ENCODE measurements at regions not wholly inside any gene's neighbourhood (a gene's known extent, or its start where the extent isn't known, plus 50 kb on each side); places are given as distances from the start of the nearest gene placed in this dataset.

DNA sequence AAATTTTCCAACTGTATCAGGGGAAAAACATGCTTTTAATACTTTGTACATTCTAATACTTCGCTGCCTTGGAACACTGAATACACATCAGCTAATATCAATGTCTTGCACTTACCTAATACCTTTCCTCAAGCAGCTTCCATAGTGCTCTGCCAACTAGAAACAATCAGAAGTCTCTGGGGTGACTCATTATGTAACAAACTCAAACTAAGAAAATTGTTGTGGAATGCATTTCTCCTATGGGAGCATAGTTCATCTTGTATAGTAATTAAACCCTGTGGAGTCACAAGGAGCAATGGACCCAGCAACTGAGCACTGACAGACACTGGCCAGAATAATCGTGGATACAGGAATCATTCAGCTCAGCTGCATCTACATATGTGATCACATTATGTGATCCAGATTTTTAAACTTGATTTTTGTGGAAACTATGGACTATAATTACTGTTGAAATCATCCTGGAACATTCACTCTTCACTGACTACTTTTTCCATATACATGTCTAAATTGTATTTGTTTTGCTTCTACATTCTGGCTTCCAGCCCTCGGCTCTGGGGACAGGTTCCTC is 496.9 kb downstream of the TMA16 start:
- Histone ChIP-seq H3K23me2 (ENCODE audit: insufficient read length, low read depth, low read length, poor library complexity, severe bottlenecking) (no peaks in the 10 kb centered on the region), H3K23ac (ENCODE audit: insufficient read length, low read depth, low read length) (no peak overlapping the region), H2AFZ (ENCODE audit: low read length) (no peak overlapping the region), H2BK12ac (ENCODE audit: insufficient read length, low read depth, low read length) (no peak overlapping the region), H3K4me1 (ENCODE audit: insufficient read depth, low read length) (no peaks in the 10 kb centered on the region), H3K9me3 (ENCODE audit: control insufficient read depth, low read depth, low read length) (no peaks in the 10 kb centered on the region), H3K56ac (ENCODE audit: insufficient read length, low read depth, low read length) (no peak overlapping the region), H4K20me1 (ENCODE audit: control insufficient read depth, insufficient read depth, insufficient read length) (no peaks in the 10 kb centered on the region), H3K27ac (ENCODE audit: insufficient read length, low read depth, low read length) (no peak overlapping the region), H3K27me3 (ENCODE audit: insufficient read depth, low read length) (no peaks in the 10 kb centered on the region), H3K79me2 (ENCODE audit: insufficient read depth, low read length) (no peaks in the 10 kb centered on the region), H4K8ac (replicated peaks; ENCODE audit: insufficient read length, low read depth, low read length) (no peak overlapping the region), H4K91ac (ENCODE audit: insufficient read length, low read depth, low read length) (no peak overlapping the region), H2AK5ac (ENCODE audit: insufficient read length, low read length) (no peak overlapping the region), H3K4ac (ENCODE audit: low read depth, low read length) (no peak overlapping the region), H3K14ac (ENCODE audit: insufficient read depth, low read length) (no peak overlapping the region), H3K4me2 (ENCODE audit: insufficient read depth, insufficient read length, low read length) (no peak overlapping the region), H3K9ac (ENCODE audit: extremely low read depth, insufficient read length, low read length) (no peak overlapping the region), H3K18ac (ENCODE audit: insufficient read length, low read depth, low read length) (no peak overlapping the region), H3T11ph (ENCODE audit: low read length) (no peak overlapping the region), H3K79me1 (ENCODE audit: insufficient read depth, low read depth, low read length, poor library complexity, severe bottlenecking) (no peaks in the 10 kb centered on the region), H2BK120ac (ENCODE audit: low read depth, low read length, poor library complexity, severe bottlenecking) (no peak overlapping the region), H4K5ac (ENCODE audit: insufficient read length, low read depth, low read length) (no peak overlapping the region), H2BK5ac (ENCODE audit: insufficient read length, low read length) (no peak overlapping the region), H2BK20ac (ENCODE audit: low read depth, low read length, poor library complexity, severe bottlenecking) (no peak overlapping the region), H2BK15ac (ENCODE audit: low read depth, low read length) (no peak overlapping the region)
- H3K36me3 Mint-ChIP-seq (ENCODE audit: insufficient read depth in 1 of 3, low read depth in 3 of 3): no peaks in the 10 kb centered on the region
- no CpG with 5 or more reads among the region's 3 CpGs for WGBS (ENCODE audit: extremely low coverage, insufficient read length, low lambda C conversion rate)
- peaks cover 28 to 37% of the 10 kb centered on the region in 2 experiments for H3K4me1 Mint-ChIP-seq
- no peak overlapping the region for H3K4me3 Mint-ChIP-seq
- no peak overlapping the region; a peak in 1 of 7 replicates for H3K27ac Mint-ChIP-seq
- no peaks in the 10 kb centered on the region for H3K9me3 Mint-ChIP-seq
- TF ChIP-seq, protein P1, sequence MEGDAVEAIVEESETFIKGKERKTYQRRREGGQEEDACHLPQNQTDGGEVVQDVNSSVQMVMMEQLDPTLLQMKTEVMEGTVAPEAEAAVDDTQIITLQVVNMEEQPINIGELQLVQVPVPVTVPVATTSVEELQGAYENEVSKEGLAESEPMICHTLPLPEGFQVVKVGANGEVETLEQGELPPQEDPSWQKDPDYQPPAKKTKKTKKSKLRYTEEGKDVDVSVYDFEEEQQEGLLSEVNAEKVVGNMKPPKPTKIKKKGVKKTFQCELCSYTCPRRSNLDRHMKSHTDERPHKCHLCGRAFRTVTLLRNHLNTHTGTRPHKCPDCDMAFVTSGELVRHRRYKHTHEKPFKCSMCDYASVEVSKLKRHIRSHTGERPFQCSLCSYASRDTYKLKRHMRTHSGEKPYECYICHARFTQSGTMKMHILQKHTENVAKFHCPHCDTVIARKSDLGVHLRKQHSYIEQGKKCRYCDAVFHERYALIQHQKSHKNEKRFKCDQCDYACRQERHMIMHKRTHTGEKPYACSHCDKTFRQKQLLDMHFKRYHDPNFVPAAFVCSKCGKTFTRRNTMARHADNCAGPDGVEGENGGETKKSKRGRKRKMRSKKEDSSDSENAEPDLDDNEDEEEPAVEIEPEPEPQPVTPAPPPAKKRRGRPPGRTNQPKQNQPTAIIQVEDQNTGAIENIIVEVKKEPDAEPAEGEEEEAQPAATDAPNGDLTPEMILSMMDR (conservative IDR thresholded peaks at IDR 0.05): no peak
- H3K27me3 Mint-ChIP-seq (ENCODE audit: low read depth): no peaks in the 10 kb centered on the region
- DNase-seq: no peak
